CD14-positive monocyte (primary cell): ENCODE measurements at regions not wholly inside any gene's neighbourhood (a gene's known extent, or its start where the extent isn't known, plus 50 kb on each side); places are given as distances from the start of the nearest gene placed in this dataset.

Source experiments
- DNase-seq, 3 donors: peaks; one replicate each; pipeline ENCODE4 v3.0.0-alpha.2; 2011 to 2022
- H2AFZ ChIP-seq: 2 replicates; pipeline ENCODE4 v1.6.0; 2012; ENCODE audit warnings: mild to moderate bottlenecking, low read depth, low read length, inconsistent platforms; ENCODE audit not compliant: insufficient read depth, poor library complexity, severe bottlenecking
- H3K27ac ChIP-seq, 2 donors: 1 replicate in 1 of 2; 2 replicates in 1 of 2; pipeline ENCODE4 v1.5.1; 2012 to 2013; ENCODE audit warnings: low read length in 2 of 2, control low read depth in 1 of 2, inconsistent platforms in 1 of 2, low read depth in 1 of 2, mild to moderate bottlenecking in 1 of 2
- H3K27me3 ChIP-seq, 2 donors: one replicate each; pipeline versions ENCODE4 v1.6.0 to v1.6.1; 2011 to 2013; ENCODE audit warnings: low read length in 2 of 2; ENCODE audit not compliant: control insufficient read depth in 2 of 2, insufficient read depth in 2 of 2
- H3K36me3 ChIP-seq, 2 donors: replicated peaks in 1 of 2; 1 replicate in 1 of 2; 2 replicates in 1 of 2; pipeline versions ENCODE4 v1.5.1 to v1.6.1; 2012 to 2013; ENCODE audit warnings: low read length in 2 of 2, control low read depth in 1 of 2, inconsistent platforms in 1 of 2, mild to moderate bottlenecking in 1 of 2; ENCODE audit not compliant: insufficient read depth in 2 of 2, control insufficient read depth in 1 of 2
- H3K4me1 ChIP-seq, 2 donors: 1 replicate in 1 of 2; 2 replicates in 1 of 2; pipeline versions ENCODE4 v1.5.1 to v1.6.1; 2012 to 2013; ENCODE audit warnings: low read length in 2 of 2, control low read depth in 1 of 2, inconsistent platforms in 1 of 2, mild to moderate bottlenecking in 1 of 2, moderate library complexity in 1 of 2; ENCODE audit not compliant: insufficient read depth in 2 of 2, control insufficient read depth in 1 of 2
- H3K4me2 ChIP-seq: replicated peaks from 2 replicates; pipeline ENCODE3; 2012; ENCODE audit warnings: low read length, moderate library complexity, mild to moderate bottlenecking; ENCODE audit not compliant: poor library complexity, severe bottlenecking; ENCODE audit errors: extremely low read depth
- H3K4me3 ChIP-seq, 3 experiments: fragments of 200-600 bp in 1 of 3; sonication (generic) in 1 of 3; replicated peaks in 1 of 3; 1 replicate in 2 of 3; 2 replicates in 1 of 3; pipeline ENCODE4 v1.5.1; 2011 to 2013; ENCODE audit warnings: low read length in 3 of 3, mild to moderate bottlenecking in 3 of 3, control low read depth in 2 of 3, low read depth in 2 of 3, inconsistent platforms in 1 of 3, moderate library complexity in 1 of 3
- H3K79me2 ChIP-seq: 2 replicates; pipeline ENCODE4 v1.6.0; 2012; ENCODE audit warnings: mild to moderate bottlenecking, control low read depth, inconsistent platforms, low read length, moderate library complexity; ENCODE audit not compliant: insufficient read depth
- H3K9ac ChIP-seq: 2 replicates; pipeline ENCODE4 v1.6.0; 2017; ENCODE audit warnings: low read length, mild to moderate bottlenecking; ENCODE audit not compliant: insufficient read depth, poor library complexity, severe bottlenecking
- H3K9me3 ChIP-seq, 2 donors: replicated peaks in 1 of 2; 1 replicate in 1 of 2; 2 replicates in 1 of 2; pipeline versions ENCODE4 v1.5.1 to v1.6.1; 2012 to 2013; ENCODE audit warnings: low read length in 2 of 2, control low read depth in 1 of 2; ENCODE audit not compliant: control insufficient read depth in 1 of 2, insufficient read depth in 1 of 2
- H4K20me1 ChIP-seq: 2 replicates; pipeline ENCODE4 v1.6.0; 2012; ENCODE audit warnings: mild to moderate bottlenecking, low read length, control low read depth, moderate library complexity; ENCODE audit not compliant: insufficient read depth
- H3K27ac Mint-ChIP-seq, 7 donors: one replicate each; pipeline ENCODE4 v1.8.0; 2020; ENCODE audit warnings: mild to moderate bottlenecking in 7 of 7, mixed read lengths in 7 of 7, moderate library complexity in 6 of 7, inconsistent platforms in 2 of 7
- H3K27me3 Mint-ChIP-seq, 3 donors: one replicate each; pipeline ENCODE4 v1.8.0; 2021 to 2022; ENCODE audit warnings: low read depth in 3 of 3, mild to moderate bottlenecking in 3 of 3, mixed read lengths in 3 of 3, moderate library complexity in 3 of 3, inconsistent platforms in 1 of 3
- H3K36me3 Mint-ChIP-seq, 2 donors: one replicate each; pipeline ENCODE4 v1.8.0; 2020; ENCODE audit warnings: mixed read lengths in 2 of 2, inconsistent platforms in 1 of 2, mild to moderate bottlenecking in 1 of 2
- H3K4me1 Mint-ChIP-seq: one replicate; pipeline ENCODE4 v1.8.0; 2020; ENCODE audit warnings: mild to moderate bottlenecking, mixed read lengths
- H3K4me3 Mint-ChIP-seq, 2 donors: one replicate each; pipeline ENCODE4 v1.8.0; 2020; ENCODE audit warnings: mild to moderate bottlenecking in 2 of 2, mixed read lengths in 2 of 2, moderate library complexity in 1 of 2
- H3K9me3 Mint-ChIP-seq, 7 donors: one replicate each; pipeline ENCODE4 v1.8.0; 2020 to 2022; ENCODE audit warnings: mixed read lengths in 7 of 7, mild to moderate bottlenecking in 6 of 7, moderate library complexity in 6 of 7, inconsistent platforms in 2 of 7
- WGBS: methylation state at CpG from one replicate; pipeline ENCODE4 v1.1.5; 2013; ENCODE audit warnings: missing lambda C conversion rate; ENCODE audit not compliant: insufficient coverage; 5-methylcytosine and 5-hydroxymethylcytosine counted together
- intact Hi-C, 2 donors: fragments of 100-400 bp; cut with micrococcal nuclease; formaldehyde crosslinking; loops; one replicate each; pipeline versions ENCODE4 v1.15.0 to v1.15.1; 2023
- TF ChIP-seq, protein P1 (sequence below): fragments of 200-600 bp; IDR thresholded peaks from one replicate; pipeline ENCODE4 v1.8.0; 2022; ENCODE audit warnings: antibody characterized with exemption, mild to moderate bottlenecking

DNA sequence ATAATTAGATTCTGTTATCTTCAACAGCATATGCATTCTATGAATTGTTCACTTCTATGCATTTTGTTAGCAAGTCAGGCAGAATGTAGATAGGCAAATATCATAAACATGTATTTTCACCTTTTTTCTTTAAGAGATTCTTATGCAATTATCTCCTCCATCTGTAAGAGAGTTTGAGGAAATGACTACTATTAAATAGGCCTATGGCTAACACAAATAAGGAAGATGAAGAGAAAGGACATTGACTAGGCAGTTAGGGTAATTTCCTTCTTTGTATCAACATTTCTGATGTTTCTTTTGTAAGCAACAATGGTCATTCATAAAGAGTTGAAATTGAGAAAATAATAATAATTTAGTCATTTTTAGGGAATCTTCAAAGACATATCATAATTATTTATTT is 145.2 kb upstream of the CDH12 start:
- no peaks in the 10 kb centered on the region for H3K9me3 ChIP-seq
- H3K27me3 Mint-ChIP-seq: no peaks in the 10 kb centered on the region
- no peak overlapping the region for H3K27ac ChIP-seq
- H3K4me1 Mint-ChIP-seq: no peaks in the 10 kb centered on the region
- H2AFZ ChIP-seq: no peak overlapping the region
- TF ChIP-seq, protein P1, sequence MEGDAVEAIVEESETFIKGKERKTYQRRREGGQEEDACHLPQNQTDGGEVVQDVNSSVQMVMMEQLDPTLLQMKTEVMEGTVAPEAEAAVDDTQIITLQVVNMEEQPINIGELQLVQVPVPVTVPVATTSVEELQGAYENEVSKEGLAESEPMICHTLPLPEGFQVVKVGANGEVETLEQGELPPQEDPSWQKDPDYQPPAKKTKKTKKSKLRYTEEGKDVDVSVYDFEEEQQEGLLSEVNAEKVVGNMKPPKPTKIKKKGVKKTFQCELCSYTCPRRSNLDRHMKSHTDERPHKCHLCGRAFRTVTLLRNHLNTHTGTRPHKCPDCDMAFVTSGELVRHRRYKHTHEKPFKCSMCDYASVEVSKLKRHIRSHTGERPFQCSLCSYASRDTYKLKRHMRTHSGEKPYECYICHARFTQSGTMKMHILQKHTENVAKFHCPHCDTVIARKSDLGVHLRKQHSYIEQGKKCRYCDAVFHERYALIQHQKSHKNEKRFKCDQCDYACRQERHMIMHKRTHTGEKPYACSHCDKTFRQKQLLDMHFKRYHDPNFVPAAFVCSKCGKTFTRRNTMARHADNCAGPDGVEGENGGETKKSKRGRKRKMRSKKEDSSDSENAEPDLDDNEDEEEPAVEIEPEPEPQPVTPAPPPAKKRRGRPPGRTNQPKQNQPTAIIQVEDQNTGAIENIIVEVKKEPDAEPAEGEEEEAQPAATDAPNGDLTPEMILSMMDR: no peak
- no peaks in the 10 kb centered on the region for H3K79me2 ChIP-seq
- no peak overlapping the region for H3K4me2 ChIP-seq
- no peak overlapping the region for H3K4me3 Mint-ChIP-seq
- no peaks in the 10 kb centered on the region for H3K4me1 ChIP-seq
- H3K27me3 ChIP-seq: no peaks in the 10 kb centered on the region
- H3K36me3 Mint-ChIP-seq: no peaks in the 10 kb centered on the region
- no peak overlapping the region for H3K27ac Mint-ChIP-seq
- DNase-seq: no peak
- peaks cover 0 to 3% (median 0%) of the 10 kb centered on the region in 7 donors for H3K9me3 Mint-ChIP-seq
- H3K36me3 ChIP-seq: no peaks in the 10 kb centered on the region
- no peaks in the 10 kb centered on the region for H4K20me1 ChIP-seq
- intact Hi-C loops: no loop called here
- no peak overlapping the region for H3K4me3 ChIP-seq
- no peak overlapping the region for H3K9ac ChIP-seq

DNA sequence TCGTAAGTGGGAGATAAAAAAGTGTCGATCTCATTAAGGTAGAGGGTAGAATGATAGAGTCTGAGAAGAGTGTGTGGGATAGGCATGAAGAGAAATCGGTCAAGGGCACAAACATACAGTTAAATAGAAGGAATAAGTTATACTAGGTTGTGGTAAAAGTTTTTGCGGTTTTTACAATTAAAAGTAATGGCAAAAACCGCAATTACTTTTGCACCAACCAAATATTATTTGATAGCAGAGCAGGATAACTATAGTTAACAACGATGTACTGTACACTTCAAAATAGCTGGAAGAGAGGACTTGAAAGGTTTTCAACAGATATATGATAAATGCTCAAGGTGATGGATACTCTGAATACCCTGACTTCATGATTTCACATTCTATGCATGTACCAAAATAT is 135.8 kb upstream of the CDH12 start:
- Histone ChIP-seq H3K4me3 (no peak overlapping the region), H3K9me3 (peaks cover 0 to 22% of the 10 kb centered on the region in 2 donors), H3K79me2 (no peaks in the 10 kb centered on the region), H3K9ac (no peak overlapping the region), H3K4me2 (no peak overlapping the region), H3K4me1 (no peaks in the 10 kb centered on the region), H3K36me3 (no peaks in the 10 kb centered on the region), H4K20me1 (no peaks in the 10 kb centered on the region), H3K27me3 (no peaks in the 10 kb centered on the region), H3K27ac (no peak overlapping the region), H2AFZ (no peak overlapping the region)
- TF ChIP-seq, protein P1: no peak
- Mint-ChIP-seq H3K27me3 (no peaks in the 10 kb centered on the region), H3K4me1 (no peaks in the 10 kb centered on the region), H3K9me3 (peaks cover 0 to 10% (median 6%) of the 10 kb centered on the region in 7 donors), H3K4me3 (no peak overlapping the region), H3K36me3 (no peaks in the 10 kb centered on the region), H3K27ac (no peak overlapping the region)
- no peak for DNase-seq
- intact Hi-C loops: no loop called here
- 90% methylated on average over 2 of the region's 6 CpGs for WGBS
